Stomach smooth muscle (tissue), 2 donors: ENCODE measurements at regions not wholly inside any gene's neighbourhood (a gene's known extent, or its start where the extent isn't known, plus 50 kb on each side); places are given as distances from the start of the nearest gene placed in this dataset.

Experiments used
- H3K27ac ChIP-seq: one replicate; pipeline ENCODE4 v1.7.0; 2013; ENCODE audit warnings: mild to moderate bottlenecking, low read length, inconsistent platforms
- H3K27me3 ChIP-seq, 2 donors: one replicate each; pipeline ENCODE4 v1.7.0; 2013; ENCODE audit warnings: low read length in 2 of 2; ENCODE audit not compliant: insufficient read depth in 2 of 2, control insufficient read depth in 1 of 2
- H3K36me3 ChIP-seq, 2 donors: one replicate each; pipeline ENCODE4 v1.7.0; 2013; ENCODE audit warnings: low read length in 2 of 2; ENCODE audit not compliant: control insufficient read depth in 2 of 2, insufficient read depth in 2 of 2
- H3K4me1 ChIP-seq: one replicate; pipeline ENCODE4 v1.7.0; 2013; ENCODE audit warnings: low read length; ENCODE audit not compliant: control insufficient read depth, insufficient read depth
- H3K4me3 ChIP-seq, 2 donors: one replicate each; pipeline ENCODE4 v1.7.0; 2013; ENCODE audit warnings: low read length in 2 of 2
- H3K9ac ChIP-seq, 2 donors: one replicate each; pipeline ENCODE4 v1.7.0; 2013; ENCODE audit warnings: low read length in 2 of 2, mild to moderate bottlenecking in 1 of 2
- H3K9me3 ChIP-seq, 2 donors: one replicate each; pipeline ENCODE4 v1.7.0; 2013; ENCODE audit warnings: low read length in 2 of 2; ENCODE audit not compliant: control insufficient read depth in 2 of 2
- donor health status: healthy.
- donor health status: Pancreatic carcinoma.

DNA sequence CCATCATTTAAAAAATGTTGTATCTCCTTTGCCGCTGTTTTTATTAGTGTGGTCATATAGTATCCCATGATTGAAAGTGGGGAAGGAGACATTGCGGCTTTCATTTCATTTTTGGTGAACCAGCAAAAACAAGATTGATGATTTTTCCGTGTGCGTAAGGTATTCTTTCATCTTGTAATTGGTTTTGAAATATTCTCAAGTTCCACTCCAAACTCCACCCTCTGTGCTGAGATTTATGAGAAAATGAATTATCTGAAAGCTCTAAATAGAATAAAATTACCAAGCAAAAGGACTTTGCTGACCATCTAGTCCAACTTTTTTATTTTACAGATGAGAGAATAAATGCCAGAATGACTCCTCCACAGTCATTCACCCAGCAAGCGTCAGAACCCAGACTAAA, 103.1 kb upstream of the MPDZ start:
- no peak overlapping the region for H3K4me3 ChIP-seq
- H3K27me3 ChIP-seq, result no peaks in the 10 kb centered on the region
- H3K9me3 ChIP-seq, result no peaks in the 10 kb centered on the region
- no peak overlapping the region for H3K9ac ChIP-seq
- H3K36me3 ChIP-seq, result no peaks in the 10 kb centered on the region
- H3K4me1 ChIP-seq, result no peaks in the 10 kb centered on the region
- no peak overlapping the region for H3K27ac ChIP-seq

DNA sequence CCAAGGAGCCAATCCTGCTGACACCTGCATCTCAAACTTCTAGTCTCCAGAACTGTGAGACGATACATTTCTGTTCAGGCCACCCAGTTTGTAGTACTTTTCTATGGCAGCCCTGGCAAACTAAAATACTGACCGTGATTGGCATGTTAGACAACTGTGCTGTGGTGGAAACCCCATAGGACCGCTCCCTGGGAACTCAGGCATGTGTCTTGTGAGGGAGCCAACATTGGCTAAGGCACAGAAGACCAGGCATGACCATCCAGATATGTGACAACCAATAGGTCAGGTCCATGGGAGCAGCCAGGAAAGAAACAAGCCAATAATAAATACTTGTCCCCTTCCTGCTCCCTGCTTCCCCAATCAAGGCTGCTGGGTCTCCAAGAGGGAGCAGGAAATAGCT, 101.4 kb upstream of the MPDZ start:
- Histone ChIP-seq H3K36me3 (no peaks in the 10 kb centered on the region), H3K27me3 (no peaks in the 10 kb centered on the region), H3K9ac (no peak overlapping the region)

GRCh38 chr9:13378154-13378553, 98.7 kb upstream of the MPDZ start:
- Histone ChIP-seq H3K27ac (no peak overlapping the region), H3K4me1 (no peaks in the 10 kb centered on the region)

More for the DNA sequence above, 101.4 kb upstream of the MPDZ start:
- Histone ChIP-seq H3K4me3 (no peak overlapping the region), H3K27ac (no peak overlapping the region), H3K9me3 (no peaks in the 10 kb centered on the region), H3K4me1 (no peaks in the 10 kb centered on the region)

DNA sequence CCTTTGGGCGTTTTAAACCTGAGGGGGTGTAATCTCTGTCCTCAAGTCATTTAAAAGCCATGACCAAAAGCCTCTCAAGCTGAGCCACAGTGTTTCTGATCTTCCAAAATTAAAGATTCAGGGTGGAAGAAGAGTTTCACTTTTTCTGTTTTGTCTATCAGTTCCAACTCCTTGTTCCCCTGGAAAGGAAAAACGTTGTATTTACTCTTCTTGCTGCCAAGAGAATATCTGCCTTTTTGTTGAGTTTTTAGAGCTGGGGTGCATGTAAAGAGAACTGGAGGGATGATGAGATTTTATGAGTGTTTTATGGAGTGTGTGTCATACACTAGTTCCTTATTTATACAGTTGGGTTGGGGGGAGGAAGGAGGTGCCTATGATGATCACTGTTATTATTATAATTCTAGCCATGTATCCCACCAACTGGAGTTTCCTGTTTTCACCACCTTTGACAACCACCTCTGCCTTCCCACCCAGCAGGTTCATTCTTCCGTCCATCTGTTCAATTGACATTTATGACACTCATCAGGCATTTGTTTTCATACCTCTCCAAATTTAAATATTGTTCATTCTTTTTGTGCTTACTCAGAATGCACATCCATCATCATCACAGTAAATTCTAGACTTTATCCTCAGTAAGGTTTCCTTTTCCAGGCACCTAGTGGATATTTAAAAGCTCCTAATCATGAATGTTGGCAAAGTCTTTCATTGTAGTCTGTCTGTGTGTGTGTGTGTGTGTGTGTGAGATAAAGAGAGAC, 97.9 kb upstream of the MPDZ start:
- Histone ChIP-seq H3K4me3 (no peak overlapping the region), H3K36me3 (no peaks in the 10 kb centered on the region), H3K4me1 (no peaks in the 10 kb centered on the region), H3K27me3 (no peaks in the 10 kb centered on the region), H3K9ac (no peak overlapping the region), H3K9me3 (no peaks in the 10 kb centered on the region), H3K27ac (no peak overlapping the region)

More at GRCh38 chr9:13378154-13378553, 98.7 kb upstream of the MPDZ start:
- Histone ChIP-seq H3K27me3 (no peaks in the 10 kb centered on the region), H3K36me3 (no peaks in the 10 kb centered on the region), H3K4me3 (no peak overlapping the region), H3K9ac (no peak overlapping the region), H3K9me3 (no peaks in the 10 kb centered on the region)

DNA sequence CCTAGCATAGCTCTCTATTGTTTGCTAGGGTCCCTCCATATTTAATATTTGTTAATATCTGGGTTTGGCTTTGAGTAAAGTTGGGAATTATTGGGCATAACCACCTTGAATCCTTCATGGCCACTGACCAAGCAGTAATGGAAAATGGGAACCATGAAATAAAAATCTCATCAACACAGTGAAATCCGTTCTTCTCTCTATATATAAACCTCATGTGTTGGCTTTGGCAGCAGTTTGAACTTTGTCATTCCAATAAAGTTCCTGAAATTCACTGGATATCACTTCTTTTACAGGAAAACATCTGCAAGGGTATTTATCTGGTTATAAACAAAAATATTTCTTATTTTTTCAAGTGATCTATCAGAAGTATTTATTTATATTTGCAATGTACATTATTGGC, 93.0 kb upstream of the MPDZ start:
- H3K4me1 ChIP-seq, result no peaks in the 10 kb centered on the region
- no peak overlapping the region for H3K27ac ChIP-seq
- no peaks in the 10 kb centered on the region for H3K9me3 ChIP-seq
- H3K27me3 ChIP-seq, result no peaks in the 10 kb centered on the region
- no peak overlapping the region for H3K4me3 ChIP-seq
- no peaks in the 10 kb centered on the region for H3K36me3 ChIP-seq
- no peak overlapping the region for H3K9ac ChIP-seq

DNA sequence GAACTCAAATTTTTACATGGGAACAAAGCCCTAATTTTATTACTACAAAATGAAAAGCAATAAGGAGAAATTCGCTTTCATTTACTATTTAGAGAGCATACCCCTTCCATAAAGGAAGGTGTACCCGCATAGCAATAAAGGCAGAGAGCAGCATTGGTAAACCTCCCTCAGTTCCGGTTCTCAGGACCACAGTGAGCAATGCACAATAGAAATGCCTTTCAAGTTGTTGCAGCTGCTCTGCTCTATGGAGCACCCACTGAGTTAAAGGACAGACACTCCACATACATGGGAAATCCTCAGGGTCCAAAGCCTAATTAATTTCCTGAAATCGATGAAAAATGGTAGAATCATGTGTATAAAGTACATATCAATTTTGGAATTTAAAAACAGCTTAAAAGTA, 89.9 kb upstream of the MPDZ start:
- Histone ChIP-seq H3K4me1 (no peaks in the 10 kb centered on the region), H3K4me3 (no peak overlapping the region), H3K27me3 (no peaks in the 10 kb centered on the region), H3K9me3 (no peaks in the 10 kb centered on the region), H3K9ac (no peak overlapping the region), H3K36me3 (no peaks in the 10 kb centered on the region), H3K27ac (no peak overlapping the region)

GRCh38 chr9:13367784-13368183, 88.3 kb upstream of the MPDZ start:
- no peak overlapping the region for H3K9ac ChIP-seq
- no peaks in the 10 kb centered on the region for H3K27me3 ChIP-seq
- no peak overlapping the region for H3K27ac ChIP-seq
- no peaks in the 10 kb centered on the region for H3K9me3 ChIP-seq
- H3K36me3 ChIP-seq, result no peaks in the 10 kb centered on the region
- no peak overlapping the region for H3K4me3 ChIP-seq
- H3K4me1 ChIP-seq, result no peaks in the 10 kb centered on the region

DNA sequence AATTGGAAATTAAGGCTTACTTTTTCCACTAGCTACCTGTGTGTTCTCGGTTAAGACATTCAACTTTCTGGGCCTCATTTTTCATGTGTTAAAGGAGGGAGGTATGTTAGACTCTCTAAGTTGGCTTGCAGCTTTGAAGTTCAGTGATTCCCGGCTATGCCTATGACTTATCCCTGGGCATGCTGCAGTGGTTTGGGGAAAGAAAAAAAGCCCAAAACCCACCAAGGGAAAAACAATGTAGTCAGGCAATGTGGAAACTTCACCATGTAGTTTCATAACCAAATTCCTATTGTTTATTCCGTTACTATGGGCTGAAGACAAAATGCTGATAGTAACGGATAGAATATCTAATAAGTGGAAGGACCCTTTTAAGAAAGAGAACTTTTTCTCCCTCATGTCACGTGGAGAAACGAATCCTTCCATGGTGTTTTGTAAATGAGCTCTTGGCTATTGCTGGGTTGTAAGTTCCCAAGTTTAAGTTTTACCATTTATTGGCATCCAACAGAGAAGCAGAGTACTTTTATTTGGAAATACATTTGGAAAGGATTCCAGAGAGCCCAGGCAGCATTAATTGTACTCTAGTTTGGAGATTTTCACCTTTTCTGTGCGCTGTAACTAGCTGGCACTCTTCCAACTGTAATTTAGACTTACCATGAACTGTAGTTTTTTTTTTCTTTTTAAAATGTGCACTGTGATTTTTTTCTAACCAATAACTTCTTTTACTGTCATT, 84.9 kb upstream of the MPDZ start:
- no peaks in the 10 kb centered on the region for H3K36me3 ChIP-seq
- H3K4me3 ChIP-seq, result no peak overlapping the region
- H3K27ac ChIP-seq, result no peak overlapping the region
- no peak overlapping the region for H3K9ac ChIP-seq
- H3K9me3 ChIP-seq, result no peaks in the 10 kb centered on the region
- H3K4me1 ChIP-seq, result no peaks in the 10 kb centered on the region
- no peaks in the 10 kb centered on the region for H3K27me3 ChIP-seq

GRCh38 chr9:13361076-13361475, 81.6 kb upstream of the MPDZ start:
- H3K9ac ChIP-seq, result no peak overlapping the region
- H3K36me3 ChIP-seq, result no peaks in the 10 kb centered on the region
- H3K27me3 ChIP-seq, result no peaks in the 10 kb centered on the region
- H3K27ac ChIP-seq, result no peak overlapping the region
- H3K4me3 ChIP-seq, result no peak overlapping the region
- H3K9me3 ChIP-seq, result no peaks in the 10 kb centered on the region
- H3K4me1 ChIP-seq, result peaks cover 3% of the 10 kb centered on the region

- no peaks in the 10 kb centered on the region for H3K36me3 ChIP-seq
- H3K27ac ChIP-seq, result no peak overlapping the region
- no peak overlapping the region for H3K9ac ChIP-seq
- H3K4me1 ChIP-seq, result peaks cover 3% of the 10 kb centered on the region
- H3K9me3 ChIP-seq, result no peaks in the 10 kb centered on the region
- H3K27me3 ChIP-seq, result no peaks in the 10 kb centered on the region
- H3K4me3 ChIP-seq, result no peak overlapping the region
Observed at GRCh38 chr9:13360188-13360587, 80.7 kb upstream of the MPDZ start.

GRCh38 chr9:13358128-13358527, 78.6 kb upstream of the MPDZ start:
- H3K9me3 ChIP-seq, result no peaks in the 10 kb centered on the region
- no peak overlapping the region for H3K4me3 ChIP-seq
- H3K4me1 ChIP-seq, result peaks cover 3% of the 10 kb centered on the region
- no peaks in the 10 kb centered on the region for H3K27me3 ChIP-seq
- no peak overlapping the region for H3K27ac ChIP-seq
- no peaks in the 10 kb centered on the region for H3K36me3 ChIP-seq
- H3K9ac ChIP-seq, result no peak overlapping the region
